OCI-LY1 (cell line): ENCODE measurements at regions not wholly inside any gene's neighbourhood (a gene's known extent, or its start where the extent isn't known, plus 50 kb on each side); places are given as distances from the start of the nearest gene placed in this dataset.

Experiments used
- H2AFZ ChIP-seq: fragments of 200-600 bp; sonication (generic), shearing (Covaris generic); 2 replicates; pipeline ENCODE4 v1.6.0; 2014; ENCODE audit warnings: antibody characterized with exemption, mild to moderate bottlenecking, low read length
- H3F3A ChIP-seq: fragments of 200-600 bp; sonication (generic), shearing (Covaris generic); 2 replicates; pipeline ENCODE4 v1.6.0; 2014; ENCODE audit warnings: mild to moderate bottlenecking, antibody characterized with exemption, low read length, moderate library complexity; ENCODE audit not compliant: insufficient read depth
- H3K27ac ChIP-seq: fragments of 200-600 bp; sonication (generic); 2 replicates; pipeline ENCODE4 v1.5.1; 2014; ENCODE audit warnings: low read length, mixed run types, mild to moderate bottlenecking, low read depth; ENCODE audit not compliant: poor library complexity, severe bottlenecking
- H3K27me3 ChIP-seq: fragments of 200-600 bp; sonication (generic); 2 replicates; pipeline ENCODE4 v1.6.0; 2014; ENCODE audit warnings: antibody characterized with exemption, mild to moderate bottlenecking, low read length, moderate library complexity; ENCODE audit not compliant: insufficient read depth
- H3K36me3 ChIP-seq: fragments of 200-600 bp; sonication (generic); 2 replicates; pipeline ENCODE4 v1.6.1; 2014; ENCODE audit warnings: mild to moderate bottlenecking, antibody characterized with exemption, low read length, moderate library complexity, mixed read lengths; ENCODE audit not compliant: insufficient read depth
- H3K4me1 ChIP-seq: fragments of 200-600 bp; sonication (generic); 2 replicates; pipeline ENCODE4 v1.5.1; 2014; ENCODE audit warnings: mild to moderate bottlenecking, low read length, moderate library complexity; ENCODE audit not compliant: insufficient read depth, severe bottlenecking
- H3K4me2 ChIP-seq: fragments of 200-600 bp; sonication (generic), shearing (Covaris generic); 2 replicates; pipeline ENCODE4 v1.6.1; 2014; ENCODE audit warnings: low read length
- H3K4me3 ChIP-seq: fragments of 200-600 bp; sonication (generic); 2 replicates; pipeline ENCODE4 v1.5.1; 2014; ENCODE audit warnings: low read length, low read depth, mild to moderate bottlenecking, mixed read lengths; ENCODE audit not compliant: poor library complexity, severe bottlenecking
- H3K79me2 ChIP-seq: fragments of 200-600 bp; shearing (Covaris generic); 2 replicates; pipeline ENCODE4 v1.6.1; 2016; ENCODE audit warnings: mixed run types, low read length, mixed read lengths; ENCODE audit not compliant: insufficient read depth
- H3K9ac ChIP-seq: fragments of 200-600 bp; sonication (generic), shearing (Covaris generic); 2 replicates; pipeline ENCODE4 v1.6.1; 2014; ENCODE audit warnings: mild to moderate bottlenecking, low read length, mixed read lengths
- H3K9me2 ChIP-seq: fragments of 200-600 bp; sonication (generic), shearing (Covaris generic); 2 replicates; pipeline ENCODE4 v1.6.1; 2014; ENCODE audit warnings: low read depth, mild to moderate bottlenecking, low read length, mixed read lengths
- H3K9me3 ChIP-seq: fragments of 200-600 bp; shearing (Covaris generic); 2 replicates; pipeline ENCODE4 v1.6.1; 2014; ENCODE audit warnings: low read length, mixed read lengths
- H4K20me1 ChIP-seq: fragments of 200-600 bp; sonication (generic), shearing (Covaris generic); 2 replicates; pipeline ENCODE4 v1.6.0; 2016; ENCODE audit warnings: mild to moderate bottlenecking, low read length; ENCODE audit not compliant: insufficient read depth
- CTCF ChIP-seq: fragments of 200-600 bp; sonication (generic), shearing (Covaris generic); IDR thresholded peaks from 2 replicates; pipeline ENCODE4 v1.5.1; 2017; ENCODE audit warnings: mild to moderate bottlenecking, antibody characterized with exemption, low read length, moderate library complexity, mixed read lengths
- EZH2 ChIP-seq: fragments of 200-600 bp; sonication (generic), shearing (Covaris generic); IDR thresholded peaks from 2 replicates; pipeline ENCODE4 v1.8.0; 2017; ENCODE audit warnings: borderline replicate concordance, mixed run types, mild to moderate bottlenecking, antibody characterized with exemption, low read length, moderate library complexity, mixed read lengths

GRCh38 chr7:19533266-19533665, 175.6 kb downstream of the POLR1F start:
- Histone ChIP-seq H3K4me3 (no peak overlapping the region), H3K9ac (no peak overlapping the region), H3K4me1 (no peaks in the 10 kb centered on the region), H3K36me3 (no peaks in the 10 kb centered on the region), H4K20me1 (no peaks in the 10 kb centered on the region), H3K79me2 (no peaks in the 10 kb centered on the region), H3K4me2 (no peak overlapping the region), H3F3A (no peaks in the 10 kb centered on the region), H3K27me3 (no peaks in the 10 kb centered on the region), H3K27ac (no peak overlapping the region), H2AFZ (no peak overlapping the region), H3K9me2 (no peaks in the 10 kb centered on the region), H3K9me3 (no peaks in the 10 kb centered on the region)
- TF ChIP-seq EZH2 (no peak), CTCF (no peak)

- no peaks in the 10 kb centered on the region for H4K20me1 ChIP-seq
- no peaks in the 10 kb centered on the region for H3K9me3 ChIP-seq
- H3F3A ChIP-seq: no peaks in the 10 kb centered on the region
- TF ChIP-seq CTCF (no peak), EZH2 (no peak)
- H2AFZ ChIP-seq: no peak overlapping the region
- H3K79me2 ChIP-seq: no peaks in the 10 kb centered on the region
- H3K27me3 ChIP-seq: no peaks in the 10 kb centered on the region
- no peak overlapping the region for H3K9ac ChIP-seq
- H3K9me2 ChIP-seq: no peaks in the 10 kb centered on the region
- no peaks in the 10 kb centered on the region for H3K36me3 ChIP-seq
- H3K4me2 ChIP-seq: no peak overlapping the region
- no peak overlapping the region for H3K27ac ChIP-seq
- H3K4me3 ChIP-seq: no peak overlapping the region
- H3K4me1 ChIP-seq: no peaks in the 10 kb centered on the region
Measured at GRCh38 chr7:19530852-19531251, 178.0 kb downstream of the POLR1F start.

- Histone ChIP-seq H3K9me3 (no peaks in the 10 kb centered on the region), H3K4me3 (no peak overlapping the region), H3K27ac (no peak overlapping the region), H3K9ac (no peak overlapping the region), H3K4me2 (no peak overlapping the region), H4K20me1 (no peaks in the 10 kb centered on the region), H3K79me2 (no peaks in the 10 kb centered on the region), H3K4me1 (no peaks in the 10 kb centered on the region), H3F3A (no peaks in the 10 kb centered on the region), H2AFZ (no peak overlapping the region), H3K27me3 (no peaks in the 10 kb centered on the region), H3K9me2 (no peaks in the 10 kb centered on the region), H3K36me3 (no peaks in the 10 kb centered on the region)
- TF ChIP-seq CTCF (no peak), EZH2 (no peak)
Measured at GRCh38 chr7:19530261-19530660, 178.6 kb downstream of the POLR1F start.
